Esophagus squamous epithelium (tissue), 4 donors: ENCODE measurements at regions not wholly inside any gene's neighbourhood (a gene's known extent, or its start where the extent isn't known, plus 50 kb on each side); places are given as distances from the start of the nearest gene placed in this dataset.

Source experiments
- CTCF ChIP-seq, 6 experiments: fragments of 450-650 bp in 4 of 6; fragments of 200-600 bp in 2 of 6; sonication (generic) in 2 of 6; IDR thresholded peaks; one replicate each; pipeline ENCODE4 v1.5.1; 2016 to 2019; ENCODE audit warnings: antibody characterized with exemption in 6 of 6, mild to moderate bottlenecking in 4 of 6, moderate library complexity in 4 of 6
- POLR2A ChIP-seq, 4 donors: fragments of 450-650 bp; IDR thresholded peaks; one replicate each; pipeline ENCODE4 v1.6.1; 2017; ENCODE audit warnings: antibody characterized with exemption in 4 of 4, mild to moderate bottlenecking in 4 of 4, moderate library complexity in 3 of 4

GRCh38 chr6:23269436-23269835 is 700.1 kb downstream of the HDGFL1 start:
- TF ChIP-seq CTCF (IDR thresholded peaks at IDR 0.05) (no peak), POLR2A (IDR thresholded peaks at IDR 0.05) (no peak)
